Activated CD4-positive, CD25-positive, alpha-beta regulatory T cell treated with anti-CD3 and anti-CD28 coated beads, Interleukin-2, amount 50 U/mL, for 72 hours (primary cell): ENCODE measurements at regions not wholly inside any gene's neighbourhood (a gene's known extent, or its start where the extent isn't known, plus 50 kb on each side); places are given as distances from the start of the nearest gene placed in this dataset.

ENCODE experiments used
- DNase-seq: peaks from one replicate; pipeline ENCODE4 v3.0.0; 2021

- no peak for DNase-seq
Measured at GRCh38 chr11:28566339-28567089, 458.3 kb downstream of the METTL15 start.

GRCh38 chr11:28559492-28559891, 451.3 kb downstream of the METTL15 start:
- no peak for DNase-seq

- no peak for DNase-seq
Measured at GRCh38 chr11:28547321-28547741, 439.1 kb downstream of the METTL15 start.

DNA sequence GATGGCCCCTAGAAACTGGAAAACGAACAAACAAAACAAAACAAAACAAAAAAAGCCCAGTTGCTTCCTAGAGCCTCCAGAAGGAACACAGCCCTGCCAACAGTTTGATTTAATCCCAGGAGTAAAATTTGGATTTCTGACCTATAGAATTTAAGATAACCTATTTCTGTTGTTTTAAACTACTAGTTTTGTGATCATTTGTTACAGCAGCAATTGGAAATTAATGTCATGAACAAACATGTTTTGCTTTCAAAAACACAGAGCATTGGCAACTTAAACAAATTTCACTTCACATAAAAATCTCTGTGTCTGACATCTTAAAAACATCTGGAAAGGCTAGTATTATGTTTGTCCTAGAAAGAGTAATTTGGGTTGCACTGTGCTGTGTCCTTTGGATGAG, 437.3 kb downstream of the METTL15 start:
- no peak for DNase-seq

- no peak for DNase-seq
Measured at GRCh38 chr11:28542561-28542960, 434.4 kb downstream of the METTL15 start.

GRCh38 chr11:28539239-28540030, 431.2 kb downstream of the METTL15 start:
- no peak for DNase-seq

DNA sequence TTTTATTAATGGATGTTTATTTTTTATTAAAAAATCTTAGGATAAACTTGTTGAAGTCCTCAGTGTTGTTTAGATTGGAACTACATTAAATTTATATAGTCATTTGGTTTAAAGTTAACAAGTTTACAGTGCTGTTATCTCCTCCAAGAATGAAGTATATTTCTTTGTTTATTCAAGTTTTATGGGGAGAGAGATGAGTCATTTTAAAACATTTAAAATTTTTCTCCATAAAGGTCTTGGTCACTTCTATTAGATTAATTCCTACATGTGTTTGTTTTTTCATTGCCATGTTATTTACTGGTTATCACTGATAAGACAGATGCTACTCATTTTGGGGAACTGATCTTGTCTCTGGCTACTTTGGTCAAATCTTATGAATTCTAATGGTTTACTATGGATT, 429.6 kb downstream of the METTL15 start:
- no peak for DNase-seq

DNA sequence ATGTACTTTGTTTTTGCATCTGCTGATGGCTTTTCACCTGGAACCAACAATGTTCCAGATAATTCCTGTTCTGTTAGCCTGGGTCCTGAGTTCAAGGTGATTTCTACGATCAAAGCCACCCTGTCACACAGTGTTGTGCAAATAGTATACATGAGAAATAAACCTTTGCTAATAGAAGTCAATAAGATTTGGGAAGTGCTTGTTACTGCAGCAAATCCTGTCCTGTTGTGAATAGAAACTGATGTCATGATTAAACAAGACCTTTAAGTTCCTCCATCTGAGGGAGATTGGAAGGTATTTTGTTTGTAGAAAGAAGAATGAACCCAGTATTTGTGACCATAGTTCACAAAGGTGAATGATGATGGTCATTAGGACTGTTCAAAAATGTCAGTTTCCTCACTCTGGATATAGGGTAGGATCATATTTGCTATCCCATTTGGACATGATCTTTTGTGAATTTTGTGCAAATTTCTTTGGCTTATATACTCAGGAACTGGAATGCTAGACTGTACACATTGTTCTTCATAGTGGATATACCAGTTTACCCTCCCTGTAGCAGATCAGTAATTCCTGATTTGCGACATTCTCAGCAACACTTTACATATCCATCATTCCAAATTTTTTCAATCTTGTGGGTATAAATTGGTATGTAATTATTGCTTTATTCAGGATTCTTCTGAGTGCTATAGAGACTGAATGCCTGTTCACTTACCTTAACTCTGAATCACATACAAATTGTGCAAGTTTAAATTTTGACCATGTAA, 428.5 kb downstream of the METTL15 start:
- no peak for DNase-seq

DNA sequence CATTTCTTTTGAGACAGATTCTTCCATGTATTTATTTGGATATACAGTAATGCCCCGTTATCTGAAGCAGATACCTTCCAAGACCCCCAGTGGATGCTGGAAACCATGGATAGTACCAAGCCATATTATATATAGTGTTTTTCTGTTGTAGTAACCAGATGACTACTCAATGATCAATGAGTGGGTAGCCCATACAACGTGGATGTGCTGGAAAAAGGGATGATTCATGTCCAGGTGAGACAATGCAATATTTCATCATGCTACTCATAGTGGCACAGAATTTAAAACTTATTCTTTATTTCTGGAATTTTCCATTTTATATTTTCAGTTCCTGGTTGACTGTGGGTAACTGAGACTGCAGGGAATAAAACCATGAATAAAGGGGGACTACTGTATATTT, 427.5 kb downstream of the METTL15 start:
- DNase-seq: no peak

GRCh38 chr11:28529540-28530410, 421.6 kb downstream of the METTL15 start:
- DNase-seq: no peak

- no peak for DNase-seq
Measured at GRCh38 chr11:28529046-28529445, 420.9 kb downstream of the METTL15 start.

DNA sequence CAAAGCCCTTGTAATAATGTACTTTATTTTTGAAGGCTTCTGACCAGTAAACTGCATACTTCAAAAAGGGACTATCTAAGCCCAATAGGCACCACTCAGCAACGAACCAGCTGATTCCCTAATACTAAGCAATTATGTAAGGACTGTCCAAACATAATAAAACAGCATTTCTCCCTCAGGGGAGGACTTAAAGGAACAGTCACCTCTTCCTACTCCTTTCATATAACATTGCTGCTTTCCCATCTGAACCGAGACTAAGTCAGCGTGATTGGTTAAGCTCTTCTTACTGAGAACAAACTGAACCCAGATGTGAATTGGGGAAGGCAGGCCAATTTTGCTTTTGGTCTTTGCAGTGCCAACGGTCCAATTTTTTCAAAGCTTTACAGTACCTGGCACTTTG, 420.0 kb downstream of the METTL15 start:
- no peak for DNase-seq

DNA sequence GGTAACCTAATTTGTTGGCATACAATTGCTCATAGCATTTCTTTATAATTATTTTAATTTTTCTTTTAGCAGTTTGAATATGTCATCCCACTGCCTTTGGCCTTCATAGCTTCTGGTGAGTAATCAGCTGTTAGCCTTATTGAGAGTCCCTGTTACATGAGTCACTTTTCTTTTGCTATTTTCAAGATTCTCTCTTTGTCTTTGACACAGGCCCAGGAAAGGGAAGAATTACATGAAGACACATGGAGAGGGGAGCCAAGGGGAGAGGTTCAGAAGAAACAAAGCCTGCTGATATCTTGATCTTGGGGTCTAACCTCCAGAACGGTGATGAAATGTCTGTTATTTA, 418.2 kb downstream of the METTL15 start:
- DNase-seq: no peak

GRCh38 chr11:28525636-28526405, 417.6 kb downstream of the METTL15 start:
- DNase-seq: no peak

- no peak for DNase-seq
Measured at GRCh38 chr11:28524098-28524497, 415.9 kb downstream of the METTL15 start.

DNA sequence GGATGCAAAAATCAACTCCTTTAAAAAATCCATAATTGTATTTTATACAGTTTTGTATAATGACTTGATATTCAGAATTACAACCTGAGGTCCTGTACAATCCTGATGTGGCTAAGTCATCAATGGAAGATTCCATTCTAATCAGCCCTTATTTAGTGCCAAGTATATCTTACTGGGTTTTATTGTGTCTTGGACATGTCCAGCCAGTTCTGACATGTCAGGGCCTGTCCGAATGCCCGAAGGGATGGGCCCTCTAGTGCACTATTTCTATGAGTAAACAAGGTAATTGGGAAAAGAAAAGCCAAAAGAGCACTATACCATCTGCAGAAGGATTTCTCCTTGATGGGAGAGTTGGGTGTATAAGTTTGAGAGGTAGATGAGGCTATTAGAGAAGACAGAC, 412.9 kb downstream of the METTL15 start:
- DNase-seq: no peak

GRCh38 chr11:28520291-28520690, 412.1 kb downstream of the METTL15 start:
- no peak for DNase-seq

DNA sequence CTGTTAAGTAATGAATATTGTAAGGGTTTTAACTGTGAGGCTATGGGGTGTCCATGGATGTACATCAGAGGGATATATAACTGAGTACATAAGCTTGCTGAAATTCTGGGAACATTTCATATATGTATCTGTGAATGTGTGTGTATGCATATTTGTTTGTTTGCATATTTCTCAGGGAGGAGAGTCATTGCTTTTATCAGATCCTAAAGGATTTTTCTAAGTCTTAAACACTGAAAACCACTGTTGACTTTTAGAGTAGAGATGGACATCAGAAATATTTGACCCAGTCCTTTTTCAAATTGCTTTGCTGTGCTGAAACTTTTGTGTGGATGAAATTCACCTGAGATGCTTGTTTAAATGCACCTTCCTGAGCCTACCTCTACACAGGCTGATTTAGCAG, 410.6 kb downstream of the METTL15 start:
- DNase-seq: no peak

DNA sequence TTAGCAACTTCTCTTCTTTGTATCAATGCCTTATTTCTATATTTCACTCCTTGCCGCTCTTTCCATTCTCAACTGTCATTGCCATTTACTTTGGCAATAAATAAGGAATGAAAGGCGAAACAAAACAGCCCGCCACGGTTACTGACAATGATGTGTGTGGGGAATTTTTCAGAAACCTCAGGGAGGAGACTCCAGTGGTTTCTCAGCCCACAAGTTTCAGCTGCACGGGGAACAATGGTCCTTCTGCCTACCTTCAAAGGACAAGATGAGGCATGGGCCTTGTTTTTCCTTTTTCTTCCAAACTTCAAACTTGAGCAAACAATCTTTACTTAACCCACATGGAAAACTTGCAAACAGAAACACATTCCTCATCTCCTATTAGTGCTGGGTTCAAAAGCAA, 409.4 kb downstream of the METTL15 start:
- no peak for DNase-seq

DNA sequence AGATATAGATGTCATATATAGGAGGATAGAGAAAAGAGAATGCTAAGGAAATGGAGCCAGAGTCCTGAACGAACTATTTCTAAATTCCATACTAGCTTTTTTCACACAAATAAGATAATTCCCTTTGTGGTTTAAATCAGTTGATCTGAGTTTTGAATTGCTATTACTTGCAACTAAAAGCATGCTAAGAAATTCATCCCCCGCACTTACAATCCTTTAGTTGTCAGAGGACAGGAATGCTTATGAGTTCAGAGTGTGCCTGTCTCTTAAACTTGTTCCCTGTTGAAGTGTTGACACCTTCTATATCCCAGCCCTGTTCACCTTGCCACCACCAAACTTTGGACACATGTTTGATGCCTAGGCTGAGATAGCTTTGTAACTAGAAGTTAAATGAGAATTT, 406.2 kb downstream of the METTL15 start:
- DNase-seq: no peak

- DNase-seq: no peak
Measured at GRCh38 chr11:28512143-28512756, 404.1 kb downstream of the METTL15 start.

DNA sequence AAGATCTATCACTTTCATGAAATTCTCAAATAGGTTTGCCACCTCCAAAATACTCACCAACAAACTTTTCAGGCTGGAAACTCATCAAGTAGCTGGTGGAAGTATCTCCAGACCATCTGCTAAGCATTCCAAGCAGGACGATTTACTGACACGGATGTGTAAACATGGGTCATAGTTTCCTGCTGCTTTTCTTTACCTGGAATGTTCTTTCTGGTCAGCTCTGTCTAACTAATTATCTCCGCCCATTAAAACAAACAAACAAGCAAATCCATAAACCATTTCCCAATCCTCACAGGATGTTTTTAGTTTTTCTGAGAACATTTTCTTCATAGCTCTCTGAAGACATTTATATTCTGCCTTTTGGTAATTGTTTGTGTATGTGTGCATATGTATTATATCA, 397.0 kb downstream of the METTL15 start:
- DNase-seq: no peak
